Stimulated activated CD8-positive, alpha-beta memory T cell treated with anti-CD3 and anti-CD28 coated beads, Interleukin-15, amount 100 ng/mL, for 24 hours (primary cell): ENCODE measurements at regions not wholly inside any gene's neighbourhood (a gene's known extent, or its start where the extent isn't known, plus 50 kb on each side); places are given as distances from the start of the nearest gene placed in this dataset.

Experiments used
- DNase-seq: peaks from one replicate; pipeline ENCODE4 v3.0.0-alpha.2; 2020; ENCODE audit warnings: low read depth

GRCh38 chr18:70457788-70458187 lies 168.9 kb downstream of the SOCS6 start:
- DNase-seq: no peak

- no peak for DNase-seq
Observed at GRCh38 chr18:70457223-70457622, 168.4 kb downstream of the SOCS6 start.

DNA sequence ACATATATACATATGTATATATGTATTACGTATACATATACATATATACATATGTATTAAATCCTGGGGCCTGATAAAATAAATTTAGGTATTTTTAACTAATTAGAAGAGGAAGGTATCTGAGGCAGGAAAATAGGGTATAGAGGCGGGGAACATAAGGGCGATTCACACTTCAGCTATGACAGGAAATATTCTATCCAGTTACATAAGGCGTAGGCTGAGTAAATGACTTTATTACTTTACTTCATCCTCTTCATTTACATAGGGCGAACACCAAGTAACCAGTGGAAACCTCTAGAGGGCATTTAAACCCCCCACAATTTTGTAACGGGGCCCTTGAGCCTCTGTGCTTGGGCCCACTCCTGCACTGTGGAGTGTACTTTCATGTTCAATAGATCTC lies 167.5 kb downstream of the SOCS6 start:
- DNase-seq: no peak

- no peak for DNase-seq
Observed at GRCh38 chr18:70455731-70456130, 166.9 kb downstream of the SOCS6 start.

DNA sequence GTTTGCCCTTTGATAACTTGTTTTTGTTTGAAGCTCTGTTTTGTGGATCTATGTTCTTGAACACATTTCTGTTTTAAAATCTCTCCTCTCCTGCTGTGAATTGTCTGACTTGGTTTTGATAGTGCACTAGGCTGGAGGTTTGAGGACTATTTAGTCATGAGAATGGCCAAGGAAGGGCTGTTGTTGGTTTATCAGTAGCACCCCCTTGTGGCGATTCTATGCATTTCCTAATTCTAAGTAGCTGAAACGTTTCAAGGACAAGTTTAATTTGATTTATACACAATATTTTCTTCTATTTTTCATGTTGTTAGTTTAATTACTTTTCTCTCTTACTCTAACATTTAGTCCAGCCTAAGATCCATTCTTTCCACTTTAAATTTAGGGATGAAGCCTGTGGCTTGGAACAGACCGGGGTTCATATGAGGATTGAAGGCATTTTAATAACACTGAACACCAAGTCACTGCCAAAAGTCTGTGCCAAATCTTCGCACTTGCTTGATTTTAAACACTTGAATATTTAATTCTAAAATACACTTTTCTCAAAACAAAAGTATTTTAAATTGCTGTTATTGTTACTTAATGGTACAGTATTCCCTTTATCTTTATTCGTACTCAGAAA lies 166.0 kb downstream of the SOCS6 start:
- DNase-seq: no peak

- DNase-seq: no peak
Observed at GRCh38 chr18:70453058-70453775, 164.4 kb downstream of the SOCS6 start.

- no peak for DNase-seq
Observed at GRCh38 chr18:70452501-70452900, 163.7 kb downstream of the SOCS6 start.

DNA sequence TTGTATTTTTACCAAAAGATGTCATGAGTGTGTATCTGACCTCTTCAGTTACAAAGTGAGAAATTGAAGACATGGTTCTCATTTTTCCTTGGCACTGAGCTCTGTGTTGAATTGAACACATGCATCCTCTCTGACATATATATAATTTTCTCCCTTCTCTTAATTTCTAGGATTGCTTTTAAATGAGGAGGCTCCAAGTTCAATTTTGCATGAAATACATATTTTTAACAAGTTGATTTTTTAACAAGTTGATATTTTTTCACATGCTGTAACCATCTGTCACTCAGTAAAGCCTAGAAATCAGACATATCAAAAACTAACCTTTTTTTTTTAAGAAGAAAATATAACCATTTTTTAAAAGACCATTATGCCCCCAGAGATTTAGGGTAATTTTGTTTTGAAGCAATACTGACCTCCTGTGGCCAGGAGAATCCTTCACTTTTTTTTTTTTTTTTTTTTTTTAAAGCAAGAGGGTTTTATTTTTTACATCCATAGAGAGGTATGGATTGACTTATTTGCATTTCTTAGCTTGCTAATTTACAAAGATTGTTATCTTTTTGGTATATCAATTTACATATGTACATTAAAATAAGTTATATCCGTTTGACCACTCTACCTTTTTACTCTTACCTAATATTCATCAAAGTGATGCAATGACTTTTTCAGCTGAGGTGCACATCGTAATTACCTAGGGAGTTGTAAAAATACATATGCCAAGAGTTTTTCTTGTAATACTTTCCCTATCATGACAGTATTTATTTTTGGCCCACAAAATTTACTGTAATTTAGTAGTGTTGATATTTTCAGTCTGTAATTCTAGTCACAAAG lies 161.8 kb downstream of the SOCS6 start:
- no peak for DNase-seq

DNA sequence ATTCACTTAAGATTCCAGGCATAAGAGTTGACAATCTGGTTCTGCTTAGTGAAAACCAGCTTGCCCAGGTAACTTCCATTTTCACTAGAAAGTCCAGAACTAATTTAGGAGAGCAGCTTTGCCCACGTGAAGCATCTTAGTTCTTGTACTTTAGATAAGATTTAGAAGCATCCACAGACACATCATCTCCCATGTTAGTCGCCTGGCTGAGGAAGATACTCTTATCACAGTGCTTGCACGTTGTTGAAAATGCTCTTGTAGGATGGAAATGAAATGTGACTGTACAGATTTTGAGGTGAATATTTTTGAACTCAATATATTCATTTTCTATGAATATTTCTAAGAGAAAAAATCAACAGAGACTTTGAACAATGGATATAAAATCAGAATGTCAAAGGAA lies 159.7 kb downstream of the SOCS6 start:
- no peak for DNase-seq

- no peak for DNase-seq
Observed at GRCh38 chr18:70446063-70446462, 157.2 kb downstream of the SOCS6 start.

- DNase-seq: no peak
Observed at GRCh38 chr18:70442933-70443332, 154.1 kb downstream of the SOCS6 start.

GRCh38 chr18:70432804-70433400 lies 144.1 kb downstream of the SOCS6 start:
- DNase-seq: no peak

DNA sequence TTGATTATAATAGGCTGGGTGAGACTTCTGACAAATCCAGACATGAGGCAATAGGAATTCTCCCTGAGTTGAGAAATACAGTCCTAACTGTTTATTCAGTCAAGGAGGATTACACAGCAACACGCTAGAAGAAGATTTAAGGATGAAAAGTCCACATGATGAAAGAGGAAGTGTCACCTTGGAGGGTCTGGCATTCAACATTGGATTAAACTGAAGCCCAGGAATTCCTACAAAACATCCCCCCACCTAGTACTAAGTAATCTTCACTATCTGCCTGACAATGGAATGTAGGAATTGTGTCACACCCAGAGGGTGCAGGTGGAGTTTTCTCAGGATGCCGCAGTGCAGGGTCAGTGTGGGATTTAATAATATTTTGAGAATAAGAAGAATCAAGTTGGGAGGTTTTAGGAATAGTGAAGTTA lies 142.4 kb downstream of the SOCS6 start:
- DNase-seq: no peak

DNA sequence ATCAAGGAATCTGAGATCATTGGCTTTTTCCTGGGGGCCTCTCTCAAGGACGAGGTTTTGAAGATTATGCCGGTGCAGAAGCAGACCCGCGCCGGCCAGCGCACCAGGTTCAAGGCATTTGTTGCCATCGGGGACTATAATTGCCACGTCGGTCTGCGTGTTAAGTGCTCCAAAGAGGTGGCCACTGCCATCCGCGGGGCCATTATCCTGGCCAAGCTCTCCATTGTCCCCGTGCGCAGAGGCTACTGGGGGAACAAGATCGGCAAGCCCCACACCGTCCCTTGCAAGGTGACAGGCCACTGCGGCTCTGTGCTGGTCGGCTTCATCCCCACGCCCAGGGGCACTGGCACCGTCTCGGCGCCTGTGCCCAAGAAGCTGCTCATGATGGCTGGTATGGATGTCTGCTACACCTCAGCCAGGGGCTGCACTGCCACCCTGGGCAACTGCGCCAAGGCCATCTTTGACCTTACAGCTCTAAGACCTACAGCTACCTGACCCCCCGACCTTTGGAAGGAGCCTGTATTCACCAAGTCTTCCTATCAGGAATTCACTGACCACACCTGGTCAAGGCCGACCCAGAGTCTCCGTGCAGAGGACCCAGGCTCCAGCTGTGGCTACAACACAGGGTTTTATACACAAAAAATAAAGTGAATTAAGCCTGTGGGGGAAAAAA lies 141.8 kb downstream of the SOCS6 start:
- DNase-seq: no peak

DNA sequence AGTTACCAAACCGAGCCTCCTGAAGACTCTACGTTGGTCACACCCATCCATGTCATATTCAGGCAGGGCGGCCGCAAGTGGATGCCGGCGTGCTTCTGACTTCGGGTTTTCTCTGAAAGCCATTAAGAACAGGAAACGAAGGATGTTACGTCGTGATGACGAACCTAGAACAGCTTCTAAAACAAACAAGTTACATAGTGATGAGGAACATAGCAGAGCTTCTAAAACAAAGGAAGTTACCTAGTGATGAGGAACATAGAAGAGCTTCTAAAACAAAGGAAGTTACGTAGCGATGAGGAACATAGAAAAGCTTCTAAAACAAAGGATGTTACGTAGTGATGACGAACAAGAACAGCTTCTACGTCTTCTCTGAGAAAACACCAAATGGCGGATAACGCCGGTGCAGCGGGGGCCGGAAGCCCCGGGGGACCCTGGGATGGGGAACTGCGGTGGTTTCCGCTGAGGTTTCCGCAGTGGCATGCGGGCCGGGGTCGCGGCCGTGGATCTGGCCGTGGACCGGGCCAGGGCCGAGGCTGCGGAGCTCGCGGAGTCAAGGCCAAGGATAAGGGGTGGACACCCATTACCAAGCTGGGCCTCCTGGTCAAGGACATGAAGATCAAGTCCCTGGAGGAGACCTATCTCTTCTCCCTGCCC lies 141.1 kb downstream of the SOCS6 start:
- DNase-seq: no peak

- no peak for DNase-seq
Observed at GRCh38 chr18:70428439-70428838, 139.6 kb downstream of the SOCS6 start.

DNA sequence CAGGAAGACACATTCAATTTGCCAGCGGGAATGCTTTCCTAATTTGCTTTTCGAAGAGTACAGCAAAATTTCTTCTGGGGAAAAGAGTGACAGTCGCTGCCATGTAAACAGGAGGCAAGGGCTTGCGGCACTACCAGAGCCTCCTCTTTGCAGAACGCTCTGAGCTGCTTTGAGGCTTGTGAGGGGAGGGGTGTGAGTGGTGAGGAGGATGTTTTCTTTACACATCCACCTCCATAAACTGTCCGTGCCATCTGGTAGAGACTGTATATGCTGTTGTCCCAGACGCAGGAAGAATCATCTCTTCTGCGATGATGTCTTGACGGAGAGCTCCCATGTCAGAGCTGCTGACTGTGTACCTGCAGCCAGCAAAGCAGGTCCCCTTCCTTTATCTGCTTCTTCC lies 138.0 kb downstream of the SOCS6 start:
- DNase-seq: no peak

DNA sequence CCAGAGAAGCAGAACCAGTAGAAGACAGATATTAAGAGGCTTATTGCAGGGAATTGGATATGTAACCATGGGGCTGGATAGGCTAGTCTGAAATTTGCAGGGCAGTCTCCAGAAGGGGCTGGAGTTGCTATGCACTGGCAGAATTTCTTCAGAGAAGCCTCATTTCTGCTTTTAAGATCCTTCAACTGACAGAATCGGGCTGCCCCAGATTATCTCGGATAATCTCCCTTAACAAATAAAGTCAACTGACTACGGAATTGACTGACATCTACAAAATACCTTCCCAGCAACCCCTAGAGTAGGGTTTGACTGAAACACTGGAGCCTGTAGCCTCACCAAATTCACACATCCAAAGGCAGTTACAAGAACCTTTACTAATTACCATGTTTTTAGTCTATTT lies 136.4 kb downstream of the SOCS6 start:
- DNase-seq: no peak

DNA sequence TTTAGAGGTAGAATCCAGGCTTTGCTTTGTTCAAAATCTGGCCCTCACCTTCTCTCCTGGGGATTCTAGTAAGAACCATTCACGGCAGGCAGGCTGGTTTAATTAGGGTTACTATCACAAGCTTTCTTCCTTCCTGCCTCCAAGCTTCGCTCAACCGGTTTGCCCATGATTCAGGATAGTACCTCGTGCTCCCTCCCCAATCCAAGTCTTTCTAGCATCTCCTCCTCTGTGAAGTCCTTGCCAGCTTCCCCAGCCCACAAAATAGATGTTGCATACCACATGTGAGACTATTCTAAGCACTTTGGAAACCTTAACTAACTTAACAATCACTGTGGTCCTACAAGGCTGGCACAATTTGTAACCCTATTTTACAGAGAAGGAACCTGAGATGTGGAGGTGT lies 135.1 kb downstream of the SOCS6 start:
- DNase-seq: no peak

DNA sequence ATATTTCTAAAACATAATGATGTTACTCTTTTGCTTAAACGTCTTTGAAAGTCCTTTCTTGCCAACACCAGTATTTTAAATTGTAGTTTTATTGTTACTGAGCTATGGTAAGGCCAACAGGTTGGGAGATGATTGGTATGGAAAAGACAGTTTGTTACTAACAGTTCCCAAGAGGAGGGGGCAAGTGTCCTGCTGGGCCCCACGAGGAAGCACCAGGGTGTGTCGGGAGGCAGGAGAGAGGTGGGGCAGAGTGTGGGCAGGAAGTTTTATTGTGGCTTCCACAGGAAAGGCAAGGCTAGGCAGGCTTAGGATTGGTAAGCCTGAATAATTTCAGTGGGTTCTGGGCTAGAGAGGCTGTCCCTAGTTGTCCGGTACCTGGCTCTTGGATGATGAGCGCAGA lies 134.3 kb downstream of the SOCS6 start:
- no peak for DNase-seq

DNA sequence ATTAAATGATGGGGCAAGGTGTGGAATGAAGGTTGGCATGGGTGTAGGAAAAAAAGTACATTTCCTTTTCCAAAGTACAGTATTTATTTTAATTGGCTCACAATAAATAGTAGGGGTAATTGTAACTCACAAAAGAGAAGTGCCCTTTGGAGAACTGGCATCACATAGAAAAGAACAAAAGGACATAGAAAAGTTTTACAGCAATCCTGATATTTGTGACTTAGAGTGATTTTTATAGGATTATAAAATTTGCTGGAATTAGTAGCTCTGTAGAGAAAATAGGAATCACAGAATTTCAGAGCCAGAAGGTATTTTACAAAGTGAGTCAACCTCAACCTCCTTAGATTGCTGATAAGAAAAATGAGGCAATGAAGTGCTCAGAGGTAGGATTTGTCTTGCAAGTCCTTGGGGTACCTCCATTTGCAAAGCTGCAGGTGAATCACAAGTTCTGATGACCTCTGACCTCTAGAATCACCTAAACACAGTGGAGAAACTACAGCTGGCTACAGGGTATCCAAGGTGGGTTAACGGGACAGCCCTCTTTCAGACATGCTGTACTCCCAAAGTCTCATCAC lies 133.6 kb downstream of the SOCS6 start:
- DNase-seq: no peak
